Mucosa of descending colon (tissue), 3 donors: ENCODE measurements at regions not wholly inside any gene's neighbourhood (a gene's known extent, or its start where the extent isn't known, plus 50 kb on each side); places are given as distances from the start of the nearest gene placed in this dataset.
A peak's percentile ranks its signal among the peaks of the same experiment; 100 is the strongest.

Source experiments
- ATAC-seq: fragments of 200-7000 bp; cut with Tn5 transposase; one replicate; pipeline ENCODE4 v1.9.1; 2020; ENCODE audit warnings: mild to moderate bottlenecking, moderate library complexity
- DNase-seq, 3 donors: peaks; one replicate each; pipeline ENCODE4 v3.0.0-alpha.2; 2020
- H3K36me3 ChIP-seq: fragments of 200-600 bp; one replicate; pipeline ENCODE4 v1.8.0; 2021; ENCODE audit warnings: low read depth, mild to moderate bottlenecking
- H3K4me1 ChIP-seq: fragments of 200-600 bp; one replicate; pipeline ENCODE4 v1.8.0; 2021; ENCODE audit warnings: low read depth, mild to moderate bottlenecking
- H3K4me3 ChIP-seq: fragments of 200-600 bp; one replicate; pipeline ENCODE4 v1.8.0; 2021; ENCODE audit warnings: mild to moderate bottlenecking
- H3K9me3 ChIP-seq: fragments of 200-600 bp; one replicate; pipeline ENCODE4 v1.8.0; 2021; ENCODE audit warnings: mild to moderate bottlenecking
- intact Hi-C, 2 donors: fragments of 100-400 bp; cut with DNase I in 1 of 2; cut with micrococcal nuclease in 1 of 2; formaldehyde crosslinking; loops; one replicate each; pipeline versions ENCODE4 v1.11.0 to v1.11.1; 2022; cut with DNase I, micrococcal nuclease
- TF ChIP-seq, protein P1 (sequence below): fragments of 200-600 bp; IDR thresholded peaks from one replicate; pipeline ENCODE4 v1.8.0; 2022; ENCODE audit warnings: antibody characterized with exemption, mild to moderate bottlenecking
- donor health status: DM: no; HTN: no; CAD: no; lungs with moderate emphysema.
- donor health status: DM: no; HTN: no; CAD: no.
- donor health status: DM: no; HTN: yes; CAD: no.

DNA sequence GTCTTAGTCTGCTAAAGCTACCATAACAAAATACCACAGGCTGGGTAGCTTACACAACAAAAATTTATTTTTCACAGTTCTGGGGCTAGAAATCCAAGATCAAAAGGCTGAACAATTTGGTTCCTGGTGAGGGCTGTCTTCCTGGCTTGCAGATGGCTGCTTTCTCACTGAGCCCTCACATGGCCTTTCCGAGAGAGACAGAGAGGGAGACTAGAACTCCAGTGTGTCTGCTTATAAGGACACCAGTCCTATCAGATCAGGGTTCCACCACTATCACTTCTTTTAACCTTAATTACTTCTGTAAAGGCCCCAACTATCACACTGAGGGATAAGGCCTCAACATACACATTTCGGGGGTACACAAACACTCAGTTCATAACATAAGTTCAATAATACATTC is 527.4 kb upstream of the VSTM2A start:
- Histone ChIP-seq H3K4me1 (no peaks in the 10 kb centered on the region), H3K9me3 (no peaks in the 10 kb centered on the region), H3K36me3 (no peaks in the 10 kb centered on the region), H3K4me3 (no peak overlapping the region)
- intact Hi-C loops: no loop called here
- ATAC-seq: no peak
- TF ChIP-seq, protein P1, sequence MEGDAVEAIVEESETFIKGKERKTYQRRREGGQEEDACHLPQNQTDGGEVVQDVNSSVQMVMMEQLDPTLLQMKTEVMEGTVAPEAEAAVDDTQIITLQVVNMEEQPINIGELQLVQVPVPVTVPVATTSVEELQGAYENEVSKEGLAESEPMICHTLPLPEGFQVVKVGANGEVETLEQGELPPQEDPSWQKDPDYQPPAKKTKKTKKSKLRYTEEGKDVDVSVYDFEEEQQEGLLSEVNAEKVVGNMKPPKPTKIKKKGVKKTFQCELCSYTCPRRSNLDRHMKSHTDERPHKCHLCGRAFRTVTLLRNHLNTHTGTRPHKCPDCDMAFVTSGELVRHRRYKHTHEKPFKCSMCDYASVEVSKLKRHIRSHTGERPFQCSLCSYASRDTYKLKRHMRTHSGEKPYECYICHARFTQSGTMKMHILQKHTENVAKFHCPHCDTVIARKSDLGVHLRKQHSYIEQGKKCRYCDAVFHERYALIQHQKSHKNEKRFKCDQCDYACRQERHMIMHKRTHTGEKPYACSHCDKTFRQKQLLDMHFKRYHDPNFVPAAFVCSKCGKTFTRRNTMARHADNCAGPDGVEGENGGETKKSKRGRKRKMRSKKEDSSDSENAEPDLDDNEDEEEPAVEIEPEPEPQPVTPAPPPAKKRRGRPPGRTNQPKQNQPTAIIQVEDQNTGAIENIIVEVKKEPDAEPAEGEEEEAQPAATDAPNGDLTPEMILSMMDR: no peak
- DNase-seq: no peak

DNA sequence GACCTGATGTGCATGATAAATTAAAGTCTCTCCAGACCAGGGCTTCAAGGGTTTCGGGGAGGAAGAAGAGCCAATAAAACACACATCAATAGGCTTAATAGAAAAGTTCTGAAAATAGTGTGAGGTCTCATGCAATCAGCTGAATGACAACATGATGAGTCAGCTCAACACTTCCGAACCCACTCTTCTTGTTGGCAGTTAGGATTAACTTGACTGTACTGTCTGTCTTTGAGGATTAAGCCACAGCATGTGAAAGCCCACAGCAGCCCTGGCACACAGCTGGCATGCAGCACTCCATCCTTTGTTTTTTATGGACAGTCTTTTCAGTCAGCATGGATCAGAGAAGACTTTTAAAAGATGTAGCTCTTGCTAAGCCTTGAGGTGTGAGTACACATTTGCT is 526.9 kb upstream of the VSTM2A start:
- DNase-seq (no peak), ATAC-seq (no peak)
- intact Hi-C loops: no loop called here
- Histone ChIP-seq H3K4me1 (no peaks in the 10 kb centered on the region), H3K9me3 (no peaks in the 10 kb centered on the region), H3K36me3 (no peaks in the 10 kb centered on the region), H3K4me3 (no peak overlapping the region)
- TF ChIP-seq, protein P1: no peak

DNA sequence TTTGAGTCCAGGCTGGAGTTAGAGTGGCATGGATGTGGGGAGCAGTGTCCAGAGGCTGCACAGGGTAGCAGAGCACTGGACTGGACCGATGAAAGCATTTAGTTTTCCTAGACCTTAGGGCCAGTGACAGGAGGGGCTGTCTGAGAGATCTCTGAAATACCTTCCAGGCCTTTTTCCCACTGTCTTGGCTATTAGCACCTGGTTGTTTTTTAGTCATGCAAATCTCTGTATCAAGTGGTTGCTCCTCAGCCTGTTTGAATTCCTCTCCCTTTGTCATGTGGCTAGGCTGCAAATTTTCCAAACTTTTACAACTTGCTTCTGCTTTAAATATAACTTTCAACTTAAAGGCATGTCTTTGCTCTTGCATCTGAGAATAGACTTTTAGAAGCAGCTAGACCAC is 504.3 kb upstream of the VSTM2A start:
- Histone ChIP-seq H3K4me1 (no peaks in the 10 kb centered on the region), H3K36me3 (no peaks in the 10 kb centered on the region), H3K4me3 (no peak overlapping the region), H3K9me3 (peaks cover 7% of the 10 kb centered on the region)
- DNase-seq (no peak), ATAC-seq (no peak)
- TF ChIP-seq, protein P1: no peak
- intact Hi-C loops: no loop called here

DNA sequence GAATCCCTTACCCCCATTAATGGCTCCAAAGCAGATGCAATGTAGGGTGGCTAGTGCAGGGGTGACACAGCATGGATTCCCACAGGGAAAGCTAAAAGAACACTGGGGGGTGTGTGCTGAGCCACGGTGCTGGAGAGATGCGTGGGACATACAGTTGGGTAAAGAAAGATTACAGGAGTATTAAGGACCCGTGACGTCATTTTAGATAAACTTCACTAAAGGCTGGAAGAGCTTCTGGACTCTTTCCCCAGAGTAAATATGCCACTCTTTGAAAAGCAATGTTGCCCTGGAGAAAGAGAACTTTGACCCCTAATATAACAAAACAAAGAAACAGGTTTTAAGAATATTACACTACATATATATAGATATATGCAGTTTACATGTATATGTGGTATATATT is 481.5 kb upstream of the VSTM2A start:
- intact Hi-C loops: no loop called here
- Histone ChIP-seq H3K9me3 (peaks cover 4% of the 10 kb centered on the region), H3K36me3 (no peaks in the 10 kb centered on the region), H3K4me1 (no peaks in the 10 kb centered on the region), H3K4me3 (no peak overlapping the region)
- DNase-seq: no peak
- TF ChIP-seq, protein P1: no peak
- ATAC-seq: peak; percentile 49

DNA sequence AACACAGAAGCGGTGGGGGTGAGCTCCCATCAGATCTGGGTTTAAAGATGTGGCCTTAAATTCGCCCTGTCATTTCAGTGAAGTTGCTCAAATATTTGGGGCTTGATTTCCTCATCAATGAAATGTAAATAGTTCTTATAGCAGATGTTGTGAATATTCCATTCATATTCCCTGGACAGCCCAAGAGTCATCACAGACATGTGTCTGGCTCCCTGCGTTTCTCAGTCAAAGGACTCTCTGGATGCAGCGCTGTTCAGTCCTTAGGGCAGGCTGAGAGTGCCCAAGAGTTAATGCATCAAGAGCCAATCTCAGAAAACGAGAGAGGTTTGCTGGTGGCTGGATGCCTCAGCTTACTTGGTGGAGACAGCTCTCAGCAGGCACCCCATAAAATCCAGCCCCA is 475.5 kb upstream of the VSTM2A start:
- intact Hi-C loops: no loop called here
- TF ChIP-seq, protein P1: no peak
- no peaks in the 10 kb centered on the region for H3K9me3 ChIP-seq
- no peak for DNase-seq
- H3K4me3 ChIP-seq: no peak overlapping the region
- no peaks in the 10 kb centered on the region for H3K4me1 ChIP-seq
- no peaks in the 10 kb centered on the region for H3K36me3 ChIP-seq
- ATAC-seq: no peak

DNA sequence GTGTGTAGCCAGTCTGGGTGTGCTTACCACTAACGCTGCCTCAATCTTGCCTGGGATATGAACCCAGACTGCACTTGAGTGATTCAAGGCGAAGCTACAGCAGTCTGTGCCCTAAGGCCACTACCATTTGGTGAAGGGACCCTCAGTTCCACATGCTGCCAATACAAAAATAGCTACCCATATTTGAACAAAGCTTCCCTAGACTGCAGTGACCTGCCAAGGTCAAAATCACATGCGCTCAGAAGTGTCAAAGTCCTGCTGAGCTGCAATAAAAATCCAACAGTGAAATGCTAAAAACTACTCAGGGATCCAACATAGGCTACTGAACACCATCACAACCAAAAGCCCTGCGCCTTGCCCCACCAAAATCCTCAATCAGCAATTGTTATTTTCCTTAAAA is 472.3 kb upstream of the VSTM2A start:
- Histone ChIP-seq H3K4me3 (no peak overlapping the region), H3K4me1 (no peaks in the 10 kb centered on the region), H3K36me3 (no peaks in the 10 kb centered on the region), H3K9me3 (peaks cover 2% of the 10 kb centered on the region)
- TF ChIP-seq, protein P1: no peak
- DNase-seq: no peak
- intact Hi-C loops: no loop called here
- no peak for ATAC-seq
